ENCODE measurements at regions not wholly inside any gene's neighbourhood (a gene's known extent, or its start where the extent isn't known, plus 50 kb on each side); places are given as distances from the start of the nearest gene placed in this dataset.

DNA sequence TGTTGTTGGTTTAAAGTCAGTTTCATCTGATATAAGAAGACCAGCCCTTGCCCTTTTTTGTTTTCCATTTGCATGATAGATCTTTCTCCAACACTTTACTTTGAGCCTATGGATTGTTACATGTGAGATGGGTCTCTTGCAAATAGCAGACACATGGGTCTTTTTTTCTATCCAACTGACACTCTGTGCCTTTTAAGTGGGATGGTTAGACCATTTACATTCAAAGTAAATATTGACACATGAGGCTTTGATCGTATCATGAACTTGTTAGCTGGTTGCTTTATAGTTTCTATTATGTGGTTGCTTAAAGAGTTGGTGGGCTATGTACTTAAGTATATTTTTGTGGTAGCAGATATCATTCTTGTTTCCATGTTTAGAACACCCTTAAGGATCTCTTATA is 213.4 kb upstream of the G2E3 start:
- Histone ChIP-seq H3K4me3 (no peak overlapping the region), H3K4me1 (replicated peaks in 1 of 2) (no peaks in the 10 kb centered on the region), H3K27me3 (no peaks in the 10 kb centered on the region), H3K9me3 (replicated peaks in 1 of 3) (no peaks in the 10 kb centered on the region), H3K27ac (no peak overlapping the region), H3K36me3 (replicated peaks in 1 of 2) (no peaks in the 10 kb centered on the region)
- intact Hi-C loops (cut with DNase I) = no loop called here
- DNase-seq = no peak
- 56 to 100% (median 84%) methylated on average over 1 of the region's 1 CpG for WGBS, 4 donors
- TF ChIP-seq, protein P1, sequence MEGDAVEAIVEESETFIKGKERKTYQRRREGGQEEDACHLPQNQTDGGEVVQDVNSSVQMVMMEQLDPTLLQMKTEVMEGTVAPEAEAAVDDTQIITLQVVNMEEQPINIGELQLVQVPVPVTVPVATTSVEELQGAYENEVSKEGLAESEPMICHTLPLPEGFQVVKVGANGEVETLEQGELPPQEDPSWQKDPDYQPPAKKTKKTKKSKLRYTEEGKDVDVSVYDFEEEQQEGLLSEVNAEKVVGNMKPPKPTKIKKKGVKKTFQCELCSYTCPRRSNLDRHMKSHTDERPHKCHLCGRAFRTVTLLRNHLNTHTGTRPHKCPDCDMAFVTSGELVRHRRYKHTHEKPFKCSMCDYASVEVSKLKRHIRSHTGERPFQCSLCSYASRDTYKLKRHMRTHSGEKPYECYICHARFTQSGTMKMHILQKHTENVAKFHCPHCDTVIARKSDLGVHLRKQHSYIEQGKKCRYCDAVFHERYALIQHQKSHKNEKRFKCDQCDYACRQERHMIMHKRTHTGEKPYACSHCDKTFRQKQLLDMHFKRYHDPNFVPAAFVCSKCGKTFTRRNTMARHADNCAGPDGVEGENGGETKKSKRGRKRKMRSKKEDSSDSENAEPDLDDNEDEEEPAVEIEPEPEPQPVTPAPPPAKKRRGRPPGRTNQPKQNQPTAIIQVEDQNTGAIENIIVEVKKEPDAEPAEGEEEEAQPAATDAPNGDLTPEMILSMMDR (IDR thresholded peaks at IDR 0.05) = no peak
- no peak for TF ChIP-seq POLR2A (IDR thresholded peaks at IDR 0.05)

DNA sequence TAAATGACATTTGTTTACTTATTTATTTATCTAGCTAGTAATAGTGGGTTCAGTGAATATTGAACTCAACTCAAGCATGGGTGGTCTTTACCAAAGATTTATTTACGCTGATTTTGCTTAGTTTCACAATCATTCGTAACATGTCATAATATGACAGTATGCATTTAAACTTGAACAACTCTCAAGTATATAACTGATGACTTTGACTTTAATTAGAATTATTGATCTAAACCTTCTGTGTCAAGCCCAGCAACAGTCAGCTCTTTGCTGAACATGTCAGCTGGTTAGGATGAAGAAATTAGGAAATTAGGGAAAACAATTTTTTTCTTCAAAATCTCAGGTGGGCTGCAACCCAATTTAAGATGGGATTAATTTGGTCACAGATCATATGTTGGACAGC is 210.5 kb upstream of the G2E3 start:
- Histone ChIP-seq H3K4me1 (replicated peaks in 1 of 2) (no peaks in the 10 kb centered on the region), H3K27ac (no peak overlapping the region), H3K27me3 (no peaks in the 10 kb centered on the region), H3K36me3 (replicated peaks in 1 of 2) (no peaks in the 10 kb centered on the region), H3K4me3 (no peak overlapping the region), H3K9me3 (replicated peaks in 1 of 3) (no peaks in the 10 kb centered on the region)
- 90 to 94% (median 92%) methylated on average over 2 of the region's 2 CpGs for WGBS, 4 donors
- no peak for DNase-seq
- intact Hi-C loops (cut with DNase I) = no loop called here
- no peak for TF ChIP-seq POLR2A (IDR thresholded peaks at IDR 0.05)
- TF ChIP-seq, protein P1 (IDR thresholded peaks at IDR 0.05) = no peak

DNA sequence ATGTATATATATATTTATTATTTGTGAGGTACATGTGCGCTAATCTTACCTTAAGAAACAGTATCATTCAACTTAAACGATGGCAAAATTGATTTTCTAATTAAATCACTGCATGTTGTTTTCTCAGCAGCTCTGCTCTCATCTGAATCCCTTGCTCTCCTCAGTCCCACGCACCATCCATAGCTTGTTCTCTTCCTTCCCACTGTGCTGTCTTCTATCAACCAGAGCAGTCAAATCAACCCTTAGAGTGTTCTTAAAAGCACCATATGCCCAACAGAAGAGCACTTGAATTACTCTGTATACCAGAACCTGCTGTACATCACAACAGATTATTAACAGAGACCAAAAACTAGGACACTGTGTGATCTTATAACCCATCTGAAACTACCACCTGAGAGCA is 209.4 kb upstream of the G2E3 start:
- intact Hi-C loops (cut with DNase I) = no loop called here

DNA sequence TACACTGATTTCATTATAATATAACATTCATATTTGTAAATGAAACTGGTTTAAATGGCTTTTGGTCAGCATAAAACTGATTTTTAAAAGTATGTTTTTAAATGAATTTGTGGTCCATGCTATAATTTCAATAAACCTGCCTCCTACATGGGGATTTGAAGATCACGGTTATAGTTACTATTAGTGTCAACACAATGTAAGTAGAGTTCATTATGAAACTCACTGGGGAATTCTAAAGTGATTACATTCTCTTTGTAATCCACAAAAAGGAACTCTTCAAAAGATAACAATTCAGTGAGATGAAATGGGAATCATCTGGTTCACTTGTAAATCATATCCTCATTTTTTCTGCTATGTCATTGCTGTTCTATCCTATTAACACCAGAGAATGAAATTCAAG is 204.5 kb upstream of the G2E3 start:
- no peaks in the 10 kb centered on the region for H3K36me3 ChIP-seq (replicated peaks in 1 of 2)
- no peaks in the 10 kb centered on the region for H3K4me1 ChIP-seq (replicated peaks in 1 of 2)
- H3K27me3 ChIP-seq = no peaks in the 10 kb centered on the region
- H3K27ac ChIP-seq = no peak overlapping the region
- no peak for DNase-seq
- no peak for TF ChIP-seq POLR2A (IDR thresholded peaks at IDR 0.05)
- TF ChIP-seq, protein P1 (IDR thresholded peaks at IDR 0.05) = no peak
- intact Hi-C loops (cut with DNase I) = no loop called here
- 69 to 84% (median 77%) methylated on average over 1 of the region's 1 CpG for WGBS, 4 donors
- no peaks in the 10 kb centered on the region for H3K9me3 ChIP-seq (replicated peaks in 1 of 3)
- no peak overlapping the region for H3K4me3 ChIP-seq

More for the DNA sequence above, 209.4 kb upstream of the G2E3 start:
- Histone ChIP-seq H3K27me3 (no peaks in the 10 kb centered on the region), H3K4me1 (replicated peaks in 1 of 2) (no peaks in the 10 kb centered on the region), H3K4me3 (no peak overlapping the region), H3K27ac (no peak overlapping the region), H3K9me3 (replicated peaks in 1 of 3) (no peaks in the 10 kb centered on the region), H3K36me3 (replicated peaks in 1 of 2) (no peaks in the 10 kb centered on the region)
- DNase-seq = no peak
- TF ChIP-seq, protein P1 (IDR thresholded peaks at IDR 0.05) = no peak
- no peak for TF ChIP-seq POLR2A (IDR thresholded peaks at IDR 0.05)
- 68 to 82% (median 78%) methylated on average over 3 of the region's 3 CpGs for WGBS, 4 donors
